ENCODE measurements at regions not wholly inside any gene's neighbourhood (a gene's known extent, or its start where the extent isn't known, plus 50 kb on each side); places are given as distances from the start of the nearest gene placed in this dataset.

DNA sequence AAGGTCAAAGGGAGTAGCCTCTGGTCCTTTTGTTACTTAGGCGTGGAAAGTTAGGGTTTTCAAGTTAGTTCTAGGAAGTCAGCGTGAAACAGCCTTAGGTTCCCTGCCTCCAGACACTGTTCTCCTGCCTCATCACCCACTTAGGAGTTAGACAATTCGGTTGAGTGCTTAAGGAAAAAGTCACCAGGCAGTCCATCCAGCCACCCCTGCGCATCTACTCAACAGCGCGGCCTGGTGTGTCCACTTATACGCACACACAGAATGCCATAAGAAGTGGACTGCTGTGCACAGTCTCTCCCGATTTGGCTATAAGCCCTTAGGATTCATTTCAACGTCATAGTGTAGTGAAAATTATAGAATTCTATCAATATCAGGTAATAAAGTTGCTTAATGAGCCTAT, 470.8 kb upstream of the TNP1 start:
- DNase-seq = no peak

DNA sequence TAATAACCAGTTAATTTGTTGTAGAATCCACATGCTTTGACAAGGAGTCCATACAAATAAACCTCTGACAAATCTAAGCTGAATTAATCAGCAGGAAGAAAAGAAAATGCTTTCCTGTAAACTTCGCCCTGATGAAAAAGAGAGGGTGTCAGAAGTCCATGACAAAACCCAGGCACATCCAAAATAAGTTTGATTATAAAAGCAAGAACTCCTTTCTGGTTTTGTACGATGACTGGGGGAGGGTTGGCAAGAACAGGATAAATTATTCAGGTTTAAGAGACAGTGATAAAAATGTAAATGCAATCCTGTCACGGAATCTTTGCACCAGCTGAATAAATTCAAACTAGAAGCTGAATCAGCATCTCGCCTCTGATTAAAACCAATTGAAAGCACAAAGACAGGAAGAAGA, 469.2 kb upstream of the TNP1 start:
- DNase-seq = no peak

DNA sequence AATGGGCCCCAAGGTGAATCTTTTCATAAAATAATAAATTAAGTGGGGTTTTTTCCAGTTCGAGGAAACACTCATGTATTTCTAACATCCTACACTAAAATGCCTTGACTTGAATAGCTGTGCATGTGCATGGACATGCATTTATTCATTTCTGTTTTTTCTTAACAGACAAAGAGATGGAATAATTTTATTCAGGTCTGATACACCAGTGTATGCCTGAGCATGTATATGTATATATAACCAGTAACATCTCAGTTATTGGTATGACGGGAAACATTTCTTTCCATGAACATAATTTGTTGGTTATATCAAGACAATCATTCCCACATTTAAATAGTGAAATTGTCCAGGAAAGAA, 468.7 kb upstream of the TNP1 start:
- DNase-seq = no peak

DNA sequence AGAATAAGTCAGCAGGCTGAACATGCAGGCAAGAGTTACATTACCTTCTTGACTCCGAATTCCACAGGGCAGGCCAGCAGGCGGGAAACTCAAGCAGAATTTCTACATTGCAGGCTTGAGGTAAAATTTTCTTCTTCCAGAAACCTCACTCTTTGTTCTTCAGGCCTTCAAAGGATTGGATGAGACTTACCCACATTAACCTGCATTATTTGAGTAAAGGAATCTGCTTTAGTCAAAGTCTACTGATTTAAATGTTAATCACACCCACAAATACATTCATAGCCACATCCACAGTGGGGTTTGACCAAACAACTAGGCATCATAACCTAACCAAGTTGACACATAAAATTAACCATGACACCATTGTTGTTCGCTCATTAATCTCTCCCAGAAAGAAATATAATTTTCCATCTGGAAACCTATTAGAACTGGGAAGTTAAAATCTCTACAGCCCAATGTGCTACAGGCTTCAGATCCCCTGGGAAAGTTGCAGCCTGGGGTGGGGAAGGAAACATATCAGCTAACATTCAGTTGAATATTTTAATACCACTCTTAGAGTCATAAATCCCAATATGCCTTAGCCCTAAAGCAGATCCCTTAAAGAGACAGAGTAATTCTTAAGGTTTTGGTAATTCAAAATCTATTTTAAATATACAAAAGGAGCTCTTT, 468.2 kb upstream of the TNP1 start:
- DNase-seq = no peak

DNA sequence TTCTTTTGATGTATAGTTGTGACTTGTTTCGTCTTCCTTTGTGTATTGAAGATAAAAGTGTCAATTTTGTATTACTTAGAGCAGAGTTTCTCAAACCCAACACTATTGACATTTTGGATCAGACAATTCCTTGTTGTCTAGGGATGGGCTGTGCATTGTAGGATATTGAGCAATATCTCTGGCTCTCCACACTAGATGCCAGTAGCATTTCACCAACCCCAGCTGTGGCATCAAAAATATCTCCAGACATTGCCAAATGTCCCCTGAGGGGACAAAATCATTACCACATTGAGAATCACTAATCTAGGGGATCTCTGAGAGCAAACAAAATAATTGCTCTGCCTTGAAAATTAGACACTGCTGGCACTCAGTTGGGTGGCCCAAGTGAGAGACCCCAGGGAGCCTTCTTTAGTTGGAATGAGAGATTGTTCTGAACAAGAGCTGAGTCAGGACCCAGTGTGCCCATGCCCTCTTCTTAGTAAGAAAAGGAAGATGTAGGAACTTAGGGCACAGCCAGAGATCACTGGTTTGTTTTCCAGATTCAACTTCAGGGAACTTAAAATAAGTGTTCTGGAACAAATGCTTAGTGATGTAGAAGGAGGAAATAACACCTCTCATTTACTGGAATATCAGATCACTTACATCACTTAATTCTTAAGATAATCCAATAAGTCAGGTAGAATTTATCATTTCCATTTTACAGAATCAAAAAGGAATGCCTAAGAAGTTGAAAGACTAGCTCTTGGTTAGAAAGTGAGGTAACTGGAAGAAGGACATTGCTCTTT, 466.6 kb upstream of the TNP1 start:
- DNase-seq = peak; percentile 48

DNA sequence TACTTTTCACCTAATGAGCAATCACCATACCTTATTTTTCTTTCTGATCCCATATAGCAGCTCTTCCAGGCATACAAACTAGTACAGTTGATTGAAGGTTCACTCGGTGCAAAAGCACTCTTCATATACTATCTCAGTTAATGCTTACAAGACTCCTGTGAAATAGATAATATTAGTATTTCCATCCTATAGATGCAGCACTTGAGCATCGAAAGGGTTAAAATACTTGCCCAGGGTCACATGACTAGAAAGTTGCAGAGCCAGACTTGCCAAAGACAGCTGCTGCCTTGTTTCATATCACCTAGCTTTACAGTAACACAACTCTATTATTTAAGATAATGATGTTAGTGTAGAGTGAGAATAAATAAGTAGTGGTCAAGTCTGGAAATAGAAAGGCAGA, 466.0 kb upstream of the TNP1 start:
- peak; percentile 31 for DNase-seq

DNA sequence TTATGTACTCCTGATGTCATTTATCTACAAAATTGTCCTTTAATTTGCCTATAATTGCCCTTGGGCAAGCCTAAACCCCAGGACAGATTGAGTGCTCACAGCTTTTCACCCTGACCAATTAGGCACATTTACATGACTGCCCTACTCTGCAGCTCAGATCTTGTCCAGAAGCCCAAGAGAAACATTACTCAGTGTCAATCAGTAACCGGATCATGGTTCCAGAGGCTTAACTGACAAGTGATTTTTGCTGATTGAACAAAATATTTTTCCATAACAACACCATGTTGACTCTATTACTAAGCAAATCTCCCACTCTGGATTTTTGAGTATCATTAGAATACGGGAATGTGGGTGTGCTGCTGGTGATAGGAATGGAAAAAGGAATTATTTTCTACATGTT, 465.4 kb upstream of the TNP1 start:
- DNase-seq = no peak

DNA sequence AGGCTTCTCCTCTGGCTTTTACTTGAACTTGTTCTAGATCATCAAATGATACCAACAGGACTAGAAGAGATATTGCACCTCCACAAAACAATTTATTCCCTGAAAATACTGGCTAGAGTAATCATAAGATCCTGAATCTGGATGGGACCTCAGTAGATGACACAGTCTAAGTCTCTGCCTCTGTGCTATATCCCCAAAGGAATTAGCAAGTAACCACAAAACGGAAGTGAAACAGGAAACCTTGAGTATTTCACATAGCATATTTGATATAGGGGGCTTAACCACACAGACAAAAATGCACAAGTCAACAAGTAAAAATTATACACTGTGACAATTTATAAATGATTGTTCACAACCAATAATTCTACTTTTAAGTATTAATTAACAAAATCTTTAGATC, 456.9 kb upstream of the TNP1 start:
- peak; percentile 97 for DNase-seq

DNA sequence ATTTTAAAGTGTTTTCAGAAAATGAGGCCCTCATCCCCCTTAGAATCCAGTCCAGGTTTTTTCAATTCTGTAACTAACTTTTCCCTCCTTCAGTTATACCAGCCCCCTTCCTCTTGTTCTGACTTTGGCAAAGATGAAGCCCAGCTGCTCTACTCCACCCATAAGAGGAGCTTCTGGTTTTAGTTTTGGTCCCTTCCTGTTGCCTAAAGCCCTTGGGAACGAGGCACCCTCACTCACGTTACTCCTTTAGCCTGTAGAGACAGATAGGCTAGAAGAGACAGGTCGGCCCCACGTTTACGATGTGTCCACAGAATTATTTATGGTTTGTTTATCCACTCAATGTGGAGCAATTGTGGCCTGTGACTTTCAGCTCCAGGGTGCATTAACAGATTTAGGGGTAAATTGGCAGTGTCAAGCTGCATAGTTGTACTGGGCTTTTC, 454.2 kb upstream of the TNP1 start:
- DNase-seq = peak; percentile 45

DNA sequence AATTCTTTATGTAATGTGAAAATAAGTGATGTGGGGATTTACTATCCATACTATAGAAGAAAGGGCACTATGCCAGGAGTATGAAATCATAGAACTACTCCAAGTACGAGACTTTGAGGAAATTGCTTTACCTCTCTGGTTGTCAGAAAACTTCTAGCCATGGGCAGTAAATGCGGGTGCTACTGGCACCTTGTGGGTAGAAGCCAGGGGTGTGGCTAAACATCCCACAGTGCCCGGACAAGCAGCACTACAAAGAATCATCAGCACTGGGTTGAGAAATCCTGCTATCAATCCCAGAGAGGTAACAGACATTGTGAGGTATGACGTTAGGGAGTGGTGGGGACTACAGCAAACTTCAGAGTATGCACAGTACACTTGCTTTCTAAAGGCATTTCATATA, 453.5 kb upstream of the TNP1 start:
- no peak for DNase-seq

DNA sequence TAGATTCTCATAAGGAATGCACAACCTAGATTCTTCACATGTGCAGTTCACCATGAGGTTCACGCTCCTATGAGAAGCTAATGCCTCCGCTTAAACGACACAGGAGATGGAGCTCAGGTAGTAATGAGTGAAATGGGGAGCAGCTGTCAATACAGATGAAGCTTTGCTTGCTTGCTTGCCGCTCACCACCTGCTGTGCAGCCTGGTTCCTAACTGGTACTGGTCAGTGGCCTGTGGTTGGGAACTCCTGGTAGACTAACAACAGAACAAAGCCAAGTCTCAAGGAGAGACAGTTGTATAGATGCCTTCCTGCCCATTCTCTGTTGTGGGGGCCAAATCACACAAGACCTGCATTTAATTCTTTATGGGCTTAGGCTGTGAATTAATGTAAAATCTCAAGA, 449.2 kb upstream of the TNP1 start:
- no peak for DNase-seq

DNA sequence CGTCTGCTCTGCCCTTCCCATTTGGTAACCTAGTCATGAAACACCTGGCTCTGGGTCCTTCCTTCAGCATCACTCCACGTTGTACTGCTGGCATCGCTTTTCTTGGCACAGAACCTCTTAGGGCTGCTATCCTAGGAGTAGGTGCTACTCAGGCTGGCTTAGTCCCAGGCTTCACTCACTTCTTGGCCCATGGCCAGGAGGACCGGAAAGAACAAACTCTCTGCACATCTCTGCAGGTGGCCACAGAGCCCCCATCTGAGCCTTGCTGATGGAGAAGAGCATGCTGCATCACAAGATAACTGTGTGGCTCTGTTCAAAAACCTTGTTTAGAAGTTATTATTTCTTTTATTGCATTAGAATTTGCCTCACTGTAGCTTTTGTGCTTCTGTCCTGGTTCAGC, 447.2 kb upstream of the TNP1 start:
- no peak for DNase-seq

DNA sequence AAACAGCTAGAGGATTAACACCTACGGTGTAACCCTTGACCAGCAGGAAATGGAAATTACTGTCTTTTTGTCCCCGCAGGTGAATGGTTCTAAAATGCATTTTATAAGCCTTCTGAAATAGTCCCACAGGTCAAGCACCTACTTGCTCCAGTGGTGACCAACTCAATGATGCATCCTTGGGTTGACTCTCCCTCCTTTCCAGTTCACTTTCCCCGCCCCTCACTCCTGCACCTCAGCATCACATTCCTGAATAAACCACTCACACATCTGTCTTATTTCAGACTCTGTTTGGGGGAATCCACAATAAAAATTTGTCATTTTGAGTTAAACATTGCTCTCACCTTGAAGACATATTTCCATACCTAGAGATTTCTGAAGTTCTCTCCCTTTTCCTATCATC, 446.0 kb upstream of the TNP1 start:
- DNase-seq = no peak

DNA sequence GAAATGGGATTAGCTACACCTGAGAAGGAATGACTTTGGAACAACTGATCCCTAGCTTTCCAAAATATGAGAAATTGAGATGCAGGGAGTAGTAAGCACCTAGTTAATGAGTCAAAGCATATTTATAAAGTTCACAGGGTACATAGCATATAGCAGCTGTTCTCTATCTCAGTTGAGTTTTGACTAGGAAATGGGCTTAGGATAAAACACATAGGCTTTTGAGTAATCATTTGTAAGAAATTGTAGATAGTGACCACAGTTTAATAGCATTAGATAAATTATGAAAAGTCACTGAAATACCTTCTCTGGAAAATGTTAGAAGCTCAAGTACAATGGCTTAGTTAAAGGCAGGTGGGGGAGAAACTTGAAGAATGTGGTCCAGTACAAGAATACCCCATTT, 444.7 kb upstream of the TNP1 start:
- DNase-seq = no peak

DNA sequence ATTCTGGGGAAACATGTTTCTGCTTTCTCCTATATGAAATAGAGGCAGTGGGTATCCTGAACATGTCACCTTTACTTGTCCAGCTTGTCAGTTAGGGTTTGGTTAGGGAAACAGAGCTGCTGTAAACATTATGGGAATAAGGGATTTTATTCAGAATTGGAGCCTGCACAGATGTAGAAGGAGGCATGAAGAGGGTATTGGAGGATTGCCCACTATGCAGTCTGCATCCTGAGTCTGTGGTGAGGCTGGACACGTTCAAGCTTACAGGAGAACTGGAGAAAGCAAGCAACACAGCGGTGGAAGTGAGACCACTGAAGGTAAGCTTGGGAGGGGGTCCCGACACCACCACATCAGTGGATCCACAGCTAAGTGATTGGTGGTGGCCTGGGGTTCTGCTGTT, 443.0 kb upstream of the TNP1 start:
- no peak for DNase-seq

DNA sequence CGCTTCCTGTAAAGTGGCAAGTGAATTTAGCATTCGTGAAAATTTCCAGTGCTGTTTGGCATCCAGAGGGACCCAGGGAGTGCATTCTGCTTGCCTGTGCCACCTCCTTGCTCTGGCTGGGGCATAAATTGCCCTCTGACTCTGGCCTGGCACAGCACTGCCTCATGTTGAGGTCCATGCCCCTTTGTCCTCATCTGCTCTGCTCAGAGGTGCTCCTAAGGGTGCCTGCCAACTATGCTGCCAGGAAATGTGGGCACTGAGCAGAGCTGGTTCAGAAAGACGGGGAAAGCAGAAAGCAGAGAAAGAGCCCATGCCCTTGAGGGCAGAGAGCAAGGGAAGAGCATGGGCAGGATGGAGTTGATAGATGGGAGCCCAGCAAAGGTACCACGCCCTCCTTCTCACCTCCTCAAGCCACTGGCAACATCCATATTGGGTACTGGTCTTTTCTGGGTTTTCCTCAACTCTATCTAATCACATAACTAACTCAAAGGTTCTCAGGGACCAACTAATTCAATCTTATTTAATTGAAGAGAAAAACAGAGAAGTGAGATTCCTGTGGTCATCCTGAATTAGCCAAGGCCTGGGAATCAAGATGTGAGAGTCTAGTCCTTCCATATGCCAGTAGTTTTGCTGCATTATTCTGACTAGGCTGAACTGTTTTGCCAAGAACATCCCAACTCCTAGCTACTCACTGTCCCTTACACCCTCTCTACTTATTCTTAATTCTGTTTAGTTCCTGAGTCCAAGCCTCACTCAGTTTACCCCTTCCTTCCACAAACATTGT, 441.5 kb upstream of the TNP1 start:
- peak; percentile 82 for DNase-seq

DNA sequence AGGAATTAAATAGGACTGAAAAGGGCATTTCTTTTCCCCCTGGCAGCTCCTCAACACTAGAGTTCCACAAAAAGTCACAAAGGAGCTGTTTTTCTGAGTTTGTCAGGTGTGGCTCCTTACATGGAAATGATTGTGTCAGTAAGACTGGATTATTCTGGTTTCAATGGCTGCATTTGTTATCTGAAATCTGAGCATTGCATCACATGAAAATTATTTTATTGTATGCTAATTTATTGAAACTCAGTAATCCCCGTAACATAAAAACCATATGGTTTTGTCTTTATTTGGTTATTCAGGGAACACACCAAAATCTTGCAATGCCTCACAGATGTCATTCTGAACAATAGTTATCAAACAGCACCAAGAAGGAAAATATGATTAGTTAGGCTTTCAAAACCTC, 439.7 kb upstream of the TNP1 start:
- no peak for DNase-seq

DNA sequence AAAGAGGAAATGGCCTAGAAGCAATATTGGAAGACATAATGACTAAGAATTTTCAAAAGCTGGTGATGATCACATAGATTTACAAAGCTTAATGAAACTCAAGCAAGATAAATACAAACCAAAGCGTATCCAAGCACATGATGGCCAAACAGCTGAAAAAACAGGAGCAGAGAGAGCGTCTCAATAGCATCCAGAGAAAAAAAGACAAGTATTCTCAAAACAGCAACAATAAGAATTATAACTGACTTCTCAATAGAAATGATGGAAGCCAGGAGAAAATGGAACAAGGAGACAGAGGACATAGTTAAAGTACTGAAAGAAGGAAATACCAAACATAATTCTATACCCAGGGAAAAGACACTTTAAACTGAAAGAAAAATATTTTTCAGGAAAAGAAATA, 437.2 kb upstream of the TNP1 start:
- peak; percentile 46 for DNase-seq

DNA sequence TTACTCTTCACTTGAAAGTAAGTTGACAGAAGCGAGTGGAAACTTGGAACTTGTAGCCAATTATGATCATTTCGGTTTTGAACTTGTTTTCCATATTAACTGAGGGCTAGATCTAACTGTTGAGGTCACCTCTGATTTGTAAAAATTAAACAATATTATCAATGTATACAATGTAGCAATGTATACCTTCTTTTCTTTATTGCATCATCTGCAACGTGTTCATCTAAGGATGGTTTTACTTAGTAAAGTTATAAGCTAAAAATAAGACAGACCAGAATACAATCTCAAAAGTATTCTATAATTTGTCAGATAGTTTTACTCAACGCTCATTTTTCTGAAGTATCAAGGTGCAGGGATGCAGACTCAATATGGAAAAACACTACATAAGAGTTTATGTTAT, 435.0 kb upstream of the TNP1 start:
- no peak for DNase-seq

DNA sequence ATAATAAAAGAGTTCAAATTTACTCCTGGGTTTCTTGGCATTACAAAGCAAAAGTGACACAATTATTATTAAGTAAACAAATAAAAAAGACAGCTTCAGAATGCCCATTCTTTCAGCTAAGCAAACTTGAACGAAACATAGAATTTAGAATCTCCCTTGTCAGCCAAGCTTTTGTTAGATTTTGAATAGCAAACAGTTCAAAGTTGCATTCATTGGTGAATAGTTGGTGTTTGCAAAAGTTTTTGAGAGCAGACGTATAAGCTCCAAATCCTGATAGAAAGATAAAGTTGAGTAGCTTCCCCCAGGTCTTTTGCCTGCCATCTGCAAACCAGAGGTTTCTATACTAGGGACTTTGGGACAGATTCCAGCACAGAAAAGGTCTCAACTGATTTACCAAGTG, 434.3 kb upstream of the TNP1 start:
- no peak for DNase-seq

DNA sequence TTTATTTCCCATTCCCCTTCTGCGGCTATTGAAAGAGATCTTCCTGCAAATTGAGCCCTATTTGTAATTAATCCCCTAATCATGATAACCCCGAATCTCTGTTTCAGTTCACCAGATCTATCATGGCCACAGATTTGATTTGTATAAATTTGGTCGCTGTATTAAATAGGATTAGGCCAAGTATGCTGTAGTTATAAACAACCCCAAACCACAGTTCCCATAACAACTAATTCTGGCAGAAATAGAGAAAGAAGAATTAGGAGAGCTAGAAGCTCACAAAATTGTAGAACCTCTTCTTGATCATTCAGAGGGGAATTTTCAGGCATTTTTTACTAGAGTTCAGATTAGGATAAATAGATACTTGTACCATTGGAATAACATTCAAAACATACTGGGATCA, 433.7 kb upstream of the TNP1 start:
- no peak for DNase-seq

DNA sequence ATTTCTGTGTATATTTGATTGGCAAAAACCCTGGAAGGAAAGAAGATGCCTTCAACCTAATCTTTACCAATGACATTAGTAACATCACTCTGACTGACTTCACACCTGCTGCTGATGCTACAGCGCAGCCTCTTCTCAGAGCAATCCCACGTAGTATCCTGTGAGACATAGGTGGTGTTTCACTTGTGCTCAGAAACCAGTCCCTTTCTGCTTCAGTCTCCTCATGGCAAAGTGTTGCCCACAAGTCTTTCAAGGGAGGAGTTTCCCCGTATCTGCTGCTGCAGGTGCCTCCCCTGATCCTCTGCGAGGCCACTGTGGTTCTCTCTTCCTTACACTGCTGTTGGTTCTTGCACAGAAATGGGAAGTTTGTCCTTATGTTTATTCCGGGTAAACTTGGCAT, 433.2 kb upstream of the TNP1 start:
- DNase-seq = no peak

DNA sequence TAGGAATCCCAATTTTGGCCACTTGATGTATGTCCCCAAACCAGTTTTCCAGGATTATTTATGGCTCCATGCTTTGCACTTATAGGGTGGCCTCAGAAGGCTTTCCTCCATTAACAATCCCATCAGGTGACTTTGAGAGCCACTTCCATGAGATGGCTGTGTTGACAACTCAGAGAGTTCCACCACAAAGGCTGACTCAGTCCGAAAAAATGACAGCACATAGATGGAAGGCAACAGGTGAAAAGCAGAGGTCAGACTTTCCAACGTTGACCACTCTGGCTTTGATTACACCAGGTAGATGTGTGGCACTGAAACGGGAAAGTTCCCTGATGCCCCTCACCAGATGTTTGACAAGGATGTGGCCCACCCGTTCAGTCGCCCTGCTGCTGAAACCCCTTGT, 431.4 kb upstream of the TNP1 start:
- DNase-seq = no peak

DNA sequence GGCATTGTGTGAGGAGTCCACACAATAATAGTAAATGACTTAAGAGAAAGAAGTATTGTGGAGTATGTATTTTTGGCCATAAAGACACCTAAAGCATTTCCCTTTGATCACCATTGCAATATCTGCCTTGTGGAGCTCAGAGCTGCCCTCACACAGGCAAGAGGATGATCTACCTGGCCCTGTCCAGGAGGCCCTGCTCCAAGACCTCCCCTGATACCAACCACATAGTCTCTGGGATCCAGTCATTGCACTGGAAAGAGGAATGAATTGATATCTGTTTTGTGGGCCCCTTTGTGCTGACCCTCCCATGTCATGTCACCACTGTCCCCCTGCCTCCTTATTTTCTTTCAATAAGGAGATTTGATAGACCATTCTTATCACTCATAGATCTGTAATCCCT, 430.6 kb upstream of the TNP1 start:
- no peak for DNase-seq
